ENCODE measurements at regions not wholly inside any gene's neighbourhood (a gene's known extent, or its start where the extent isn't known, plus 50 kb on each side); places are given as distances from the start of the nearest gene placed in this dataset.

- TF ChIP-seq CTCF (conservative IDR thresholded peaks at IDR 0.05; ENCODE audit: low read length), result no peak
- no peak for TF ChIP-seq EZH2phosphoT487 (IDR thresholded peaks at IDR 0.05; ENCODE audit: borderline replicate concordance)
Observed at GRCh38 chr1:104629589-104629988, 879.9 kb downstream of the AMY1C start.
